ENCODE measurements at regions not wholly inside any gene's neighbourhood (a gene's known extent, or its start where the extent isn't known, plus 50 kb on each side); places are given as distances from the start of the nearest gene placed in this dataset.
"Not testable (repeated sequence)": the region's sequence is repeated elsewhere in the genome, so short reads cannot be mapped to it uniquely, and the experiment has no call there.

- TF ChIP-seq REST (IDR thresholded peaks at IDR 0.05; ENCODE audit: low read depth, low read length) (no peak), USF1 (IDR thresholded peaks at IDR 0.05; ENCODE audit: borderline replicate concordance, low read depth) (no peak)
Measured at GRCh38 chr4:117916728-117917127, 117.6 kb upstream of the NDST3 start (continued).

- H3K9me2 ChIP-seq; H3K9ac ChIP-seq; POLR2A ChIA-PET; H3K4me1 ChIP-seq (ENCODE audit: control insufficient read depth in 1 of 2, insufficient read depth in 2 of 2, low read depth in 1 of 2, low read length in 1 of 2); H3K79me2 ChIP-seq (ENCODE audit: insufficient read depth); H2AFZ ChIP-seq (ENCODE audit: low read depth); H3K4me3 ChIP-seq (ENCODE audit: low read depth in 2 of 2, low read length in 1 of 2); H3K9me3 ChIP-seq; H3K27ac ChIP-seq (ENCODE audit: low read depth in 2 of 2, low read length in 1 of 2); H3K36me3 ChIP-seq (replicated peaks in 1 of 2; ENCODE audit: control insufficient read depth in 1 of 2, insufficient read depth in 2 of 2, low read length in 1 of 2); H3F3A ChIP-seq (replicated peaks; ENCODE audit: insufficient read depth); H3K27me3 ChIP-seq (ENCODE audit: insufficient read depth); CTCF ChIA-PET; DNase-seq; H3K4me2 ChIP-seq; H4K20me1 ChIP-seq (ENCODE audit: insufficient read depth): not testable (repeated sequence)
- 68% methylated on average over 3 of the region's 9 CpGs for WGBS (ENCODE audit: low lambda C conversion rate)
Measured at GRCh38 chr4:117922311-117922710, 112.0 kb upstream of the NDST3 start.

GRCh38 chr4:117927823-117928222, 106.5 kb upstream of the NDST3 start:
- DNase-seq; H3K9me3 ChIP-seq; H2AFZ ChIP-seq (ENCODE audit: low read depth); H3K9me2 ChIP-seq; H3K79me2 ChIP-seq (ENCODE audit: insufficient read depth); H3K9ac ChIP-seq; CTCF ChIA-PET; POLR2A ChIA-PET; H3F3A ChIP-seq (replicated peaks; ENCODE audit: insufficient read depth); H3K4me1 ChIP-seq (ENCODE audit: control insufficient read depth in 1 of 2, insufficient read depth in 2 of 2, low read depth in 1 of 2, low read length in 1 of 2); H3K27ac ChIP-seq (ENCODE audit: low read depth in 2 of 2, low read length in 1 of 2); H3K36me3 ChIP-seq (replicated peaks in 1 of 2; ENCODE audit: control insufficient read depth in 1 of 2, insufficient read depth in 2 of 2, low read length in 1 of 2); H3K4me3 ChIP-seq (ENCODE audit: low read depth in 2 of 2, low read length in 1 of 2); H3K4me2 ChIP-seq; H3K27me3 ChIP-seq (ENCODE audit: insufficient read depth); H4K20me1 ChIP-seq (ENCODE audit: insufficient read depth): not testable (repeated sequence)
- 40% methylated on average over 2 of the region's 2 CpGs for WGBS (ENCODE audit: low lambda C conversion rate)

- Histone ChIP-seq H3K9me3 (no peaks in the 10 kb centered on the region), H3F3A (replicated peaks; ENCODE audit: insufficient read depth) (no peaks in the 10 kb centered on the region), H3K4me3 (ENCODE audit: low read depth in 2 of 2, low read length in 1 of 2) (no peak overlapping the region), H3K27me3 (ENCODE audit: insufficient read depth) (no peaks in the 10 kb centered on the region), H3K4me2 (no peak overlapping the region), H3K79me2 (ENCODE audit: insufficient read depth) (no peaks in the 10 kb centered on the region), H3K4me1 (ENCODE audit: control insufficient read depth in 1 of 2, insufficient read depth in 2 of 2, low read depth in 1 of 2, low read length in 1 of 2) (no peaks in the 10 kb centered on the region), H3K36me3 (replicated peaks in 1 of 2; ENCODE audit: control insufficient read depth in 1 of 2, insufficient read depth in 2 of 2, low read length in 1 of 2) (no peaks in the 10 kb centered on the region), H3K9ac (no peak overlapping the region), H3K27ac (ENCODE audit: low read depth in 2 of 2, low read length in 1 of 2) (no peak overlapping the region), H2AFZ (ENCODE audit: low read depth) (no peak overlapping the region), H3K9me2 (no peaks in the 10 kb centered on the region), H4K20me1 (ENCODE audit: insufficient read depth) (no peaks in the 10 kb centered on the region)
- CTCF ChIA-PET: no interaction called here
- WGBS (ENCODE audit: low lambda C conversion rate): 44% methylated on average over 5 of the region's 5 CpGs
- no peak for DNase-seq
- POLR2A ChIA-PET: no interaction called here
- no peak for TF ChIP-seq MEF2A (IDR thresholded peaks at IDR 0.05; ENCODE audit: borderline replicate concordance, low read depth)
- no peak for TF ChIP-seq RCOR1 (IDR thresholded peaks at IDR 0.05; ENCODE audit: low read length)
- no peak for TF ChIP-seq POLR2AphosphoS5 (IDR thresholded peaks at IDR 0.05; ENCODE audit: low read depth, low read length)
- no peak for TF ChIP-seq RAD21 (IDR thresholded peaks at IDR 0.05; ENCODE audit: low read length)
- TF ChIP-seq TAF1 (IDR thresholded peaks at IDR 0.05; ENCODE audit: borderline replicate concordance, low read depth, low read length): no peak
- TF ChIP-seq RFX5 (IDR thresholded peaks at IDR 0.05; ENCODE audit: low read length): no peak
- TF ChIP-seq NFIC (IDR thresholded peaks at IDR 0.05; ENCODE audit: borderline replicate concordance): no peak
- no peak for TF ChIP-seq PBX3 (IDR thresholded peaks at IDR 0.05)
Measured at GRCh38 chr4:117941611-117942010, 92.7 kb upstream of the NDST3 start.

Measured in SK-N-SH (cell line).